ENCODE measurements at regions not wholly inside any gene's neighbourhood (a gene's known extent, or its start where the extent isn't known, plus 50 kb on each side); places are given as distances from the start of the nearest gene placed in this dataset.

DNA sequence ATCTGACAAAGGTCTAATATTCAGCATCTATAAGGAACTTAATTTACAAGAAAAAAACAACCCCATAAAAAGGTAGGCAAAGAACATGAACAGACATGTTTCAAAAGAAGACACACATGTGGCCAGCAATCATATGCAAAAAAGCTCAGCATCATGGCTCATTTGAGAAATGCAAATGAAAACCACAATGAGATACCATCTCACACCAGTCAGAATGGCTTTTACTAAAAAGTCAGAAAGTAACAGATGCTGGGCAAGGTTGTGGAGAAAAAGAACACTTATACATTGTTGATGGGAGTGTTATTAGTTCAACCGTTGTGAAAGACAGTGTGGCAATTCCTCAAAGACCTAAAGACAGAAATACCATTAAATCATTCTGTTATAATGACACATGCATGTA lies 289.9 kb upstream of the MMS22L start:
- intact Hi-C loops (cut with micrococcal nuclease): no loop called here

DNA sequence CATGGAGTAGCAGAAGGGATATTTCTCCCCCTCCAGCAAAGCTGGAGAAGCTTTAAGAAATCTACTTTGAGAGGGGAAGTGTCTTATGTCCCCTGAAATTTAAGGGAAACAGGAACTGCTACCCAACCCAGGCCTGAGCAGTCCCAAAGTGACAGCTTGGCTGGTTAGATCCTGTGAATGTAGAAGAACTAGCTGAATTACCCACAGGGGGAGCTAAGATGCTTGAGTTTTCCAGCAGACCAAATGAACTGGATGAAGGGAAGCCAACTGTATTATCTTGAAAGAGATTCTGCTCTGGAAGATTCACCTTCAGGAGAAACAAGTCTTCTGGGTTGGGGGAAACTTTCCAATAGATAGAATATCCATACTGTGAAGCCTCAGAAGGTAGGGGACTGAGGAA lies 303.3 kb upstream of the MMS22L start:
- intact Hi-C loops (cut with micrococcal nuclease): no loop called here

DNA sequence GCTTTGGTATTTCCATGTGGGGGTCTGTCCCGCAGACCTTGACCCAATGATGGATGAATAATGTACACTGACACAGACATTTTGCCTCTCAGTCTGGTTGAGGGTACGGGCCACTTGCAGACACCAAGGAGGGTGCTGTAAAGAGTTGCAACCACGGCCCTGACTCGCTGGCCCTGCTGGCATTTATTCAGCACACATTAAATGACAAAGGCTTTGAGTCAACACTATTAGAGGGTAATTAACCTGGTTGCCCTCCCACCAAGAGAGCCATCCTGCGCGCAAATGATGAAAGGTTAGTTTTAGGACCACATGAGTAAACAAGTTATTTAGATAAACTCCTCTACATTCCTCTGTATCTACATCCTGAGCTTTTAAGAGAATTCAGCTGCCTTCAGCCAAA lies 308.9 kb upstream of the MMS22L start:
- intact Hi-C loops (cut with micrococcal nuclease): no loop called here

GRCh38 chr6:97594844-97595243 lies 311.8 kb upstream of the MMS22L start:
- intact Hi-C loops (cut with micrococcal nuclease): no loop called here

DNA sequence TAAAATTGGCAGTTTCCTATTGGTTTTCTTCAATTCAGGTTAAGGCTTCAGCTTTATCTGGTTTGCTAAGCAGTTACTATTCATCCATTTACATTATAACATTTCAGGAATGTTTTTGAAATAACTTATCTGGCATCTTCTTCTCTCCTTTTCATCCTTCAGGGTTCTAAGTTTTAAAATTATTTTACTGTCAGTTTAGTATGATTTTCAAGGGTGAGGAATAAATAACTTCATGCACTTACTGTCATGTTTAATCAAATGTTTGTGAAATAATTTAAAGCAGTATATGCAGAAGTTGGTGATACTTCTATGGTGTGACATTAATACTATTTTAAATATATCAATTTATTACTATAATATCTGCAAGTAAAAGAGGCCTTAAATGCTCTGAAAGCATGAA lies 338.1 kb upstream of the MMS22L start:
- intact Hi-C loops (cut with micrococcal nuclease): no loop called here

DNA sequence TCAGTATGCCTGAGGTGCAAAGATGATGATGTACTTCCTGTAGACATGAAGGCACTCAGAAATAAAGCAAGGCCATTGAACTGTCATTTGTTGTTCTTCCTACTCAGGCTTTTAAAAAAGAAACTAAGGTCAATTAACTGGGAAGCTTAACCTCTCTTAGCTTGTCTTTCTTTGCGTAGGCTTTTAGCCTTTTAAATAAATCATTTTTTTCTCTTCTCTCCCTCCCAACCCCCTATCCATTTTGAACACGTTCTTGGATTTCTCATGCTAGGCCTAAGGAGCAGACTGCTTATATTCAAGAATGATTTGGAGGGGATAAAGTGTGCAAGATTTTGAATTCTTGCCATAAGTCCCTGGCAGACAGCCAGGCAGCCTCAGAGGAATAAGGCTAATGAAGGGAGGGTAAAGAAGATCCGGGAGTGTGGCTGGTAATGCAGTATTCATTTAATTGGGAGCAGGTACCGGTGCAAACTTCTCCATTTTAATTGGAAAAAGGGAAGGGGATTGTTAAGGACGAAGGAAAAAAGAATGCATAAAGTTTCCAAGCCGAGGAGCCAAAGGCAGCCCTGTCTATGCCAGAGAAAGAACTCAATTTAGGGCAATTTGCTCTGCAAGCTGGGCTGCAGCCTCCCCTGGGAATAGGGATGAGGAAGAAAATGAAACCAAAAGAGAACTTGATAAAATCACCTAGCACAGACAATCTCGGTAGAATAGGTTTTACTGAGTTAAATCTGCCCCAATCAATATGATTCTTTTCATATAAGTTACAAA lies 343.8 kb upstream of the MMS22L start:
- intact Hi-C loops (cut with micrococcal nuclease): no loop called here

- intact Hi-C loops (cut with micrococcal nuclease): no loop called here
Observed at GRCh38 chr6:97629180-97629579, 346.2 kb upstream of the MMS22L start.

DNA sequence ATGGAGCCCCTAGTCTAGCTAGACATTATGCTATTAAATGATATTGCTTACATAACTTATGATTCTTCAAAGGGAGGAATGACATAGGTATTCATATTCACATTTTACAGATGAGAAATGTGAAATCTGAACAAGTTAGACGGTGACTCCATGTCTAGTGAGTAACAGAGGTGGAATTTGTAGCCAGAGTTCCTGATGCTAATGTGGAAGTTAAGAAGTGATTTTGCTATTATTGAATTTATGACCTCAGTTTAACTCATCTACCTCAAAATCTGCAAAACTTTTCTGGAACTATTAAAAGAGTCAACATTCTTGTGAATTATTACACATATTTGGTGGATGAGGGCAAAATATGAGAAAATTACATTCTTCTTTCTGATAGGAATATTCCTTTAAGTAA lies 347.6 kb upstream of the MMS22L start:
- intact Hi-C loops (cut with micrococcal nuclease): no loop called here

DNA sequence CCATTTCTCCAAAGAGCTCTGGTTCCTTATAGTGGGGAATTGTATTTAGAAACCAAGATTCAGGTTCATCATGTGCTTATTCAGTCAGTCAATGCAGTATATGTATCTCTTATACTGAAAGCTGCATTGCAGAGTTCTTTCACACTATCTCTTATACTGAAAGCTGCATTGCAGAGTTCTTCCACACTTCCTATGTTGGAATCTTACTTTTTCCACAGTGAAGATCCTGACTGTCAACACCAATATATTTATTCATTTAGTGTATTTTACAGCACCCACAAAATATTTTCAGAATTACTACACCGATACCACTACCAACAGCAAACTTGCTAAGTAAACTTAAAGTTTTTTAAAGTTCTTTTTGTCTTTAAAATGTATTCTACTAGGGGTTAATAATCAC lies 349.3 kb upstream of the MMS22L start:
- intact Hi-C loops (cut with micrococcal nuclease): no loop called here

- intact Hi-C loops (cut with micrococcal nuclease): no loop called here
Observed at GRCh38 chr6:97639702-97640101, 356.7 kb upstream of the MMS22L start.

GRCh38 chr6:97644353-97644752 lies 361.3 kb upstream of the MMS22L start:
- intact Hi-C loops (cut with micrococcal nuclease): no loop called here

- intact Hi-C loops (cut with micrococcal nuclease): no loop called here
Observed at GRCh38 chr6:97645757-97646156, 362.7 kb upstream of the MMS22L start.

GRCh38 chr6:97653076-97653475 lies 370.1 kb upstream of the MMS22L start:
- intact Hi-C loops (cut with micrococcal nuclease): no loop called here

DNA sequence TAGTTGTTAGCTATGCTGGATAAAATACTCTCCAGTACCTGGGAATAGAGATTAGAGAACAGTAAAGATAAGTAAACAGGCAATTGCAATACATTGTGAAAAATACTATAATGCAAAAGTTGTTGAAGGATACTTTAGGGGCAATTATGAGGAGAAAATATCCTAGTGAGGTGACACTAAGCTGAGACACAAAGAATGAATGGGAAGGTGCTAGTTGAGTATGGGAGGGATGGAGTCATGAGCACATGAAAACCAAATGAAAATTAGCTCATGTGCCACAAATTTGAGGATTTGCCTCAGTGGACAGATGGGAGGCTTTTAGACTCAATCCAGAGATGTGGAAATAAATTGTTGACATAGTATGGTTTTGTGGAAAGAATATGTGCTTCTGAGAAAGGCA lies 370.5 kb upstream of the MMS22L start:
- intact Hi-C loops (cut with micrococcal nuclease): no loop called here

- intact Hi-C loops (cut with micrococcal nuclease): no loop called here
Observed at GRCh38 chr6:97654674-97655073, 371.7 kb upstream of the MMS22L start.

DNA sequence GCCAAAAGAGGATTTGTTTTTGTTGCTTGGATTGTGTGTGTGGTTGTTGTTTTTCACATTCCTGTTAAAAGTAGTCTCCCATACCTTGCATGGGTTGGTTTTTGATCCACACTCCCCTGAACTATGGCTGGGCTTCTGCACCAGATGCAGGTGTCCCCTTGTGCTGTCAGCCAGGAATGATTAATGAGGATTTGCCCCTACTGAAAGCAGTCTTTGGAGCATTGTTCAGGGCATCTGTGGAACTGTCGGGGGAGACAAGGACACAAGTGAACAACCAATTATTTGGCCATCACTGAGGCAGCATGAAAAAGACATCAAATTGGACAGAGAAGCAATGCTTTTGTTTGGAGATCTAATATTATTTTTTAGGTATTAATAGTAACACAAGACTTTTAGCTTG lies 373.2 kb upstream of the MMS22L start:
- intact Hi-C loops (cut with micrococcal nuclease): no loop called here

DNA sequence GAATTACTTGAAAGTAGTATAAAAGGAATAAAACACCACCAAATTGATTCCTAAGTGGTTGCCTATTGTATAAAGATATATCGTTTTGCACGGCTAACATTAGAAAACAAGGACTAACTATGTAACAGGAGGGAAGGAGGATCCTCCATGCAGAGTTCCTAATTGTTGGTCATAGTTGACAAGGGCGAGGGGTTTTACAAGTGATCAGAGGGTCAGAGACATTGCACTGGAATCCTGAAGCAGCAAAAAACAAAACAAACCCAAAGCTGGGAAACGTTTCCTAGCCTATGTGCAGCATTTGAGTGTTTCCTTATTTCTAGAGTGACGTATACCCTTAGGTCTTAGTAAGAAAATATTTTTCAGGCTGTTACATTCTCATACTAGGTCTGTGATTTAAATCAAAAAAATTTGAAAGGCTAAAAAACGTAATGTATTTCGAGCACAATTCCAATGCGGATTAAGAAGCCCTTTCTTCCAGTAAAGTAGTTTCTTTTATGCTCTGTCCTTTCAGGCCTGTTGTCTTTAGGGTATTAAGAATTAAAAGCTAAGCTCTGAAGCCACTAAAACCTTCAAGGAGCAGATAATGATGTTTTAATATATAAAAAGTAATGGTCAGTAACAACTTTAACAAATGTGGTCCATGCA lies 373.8 kb upstream of the MMS22L start:
- intact Hi-C loops (cut with micrococcal nuclease): no loop called here

DNA sequence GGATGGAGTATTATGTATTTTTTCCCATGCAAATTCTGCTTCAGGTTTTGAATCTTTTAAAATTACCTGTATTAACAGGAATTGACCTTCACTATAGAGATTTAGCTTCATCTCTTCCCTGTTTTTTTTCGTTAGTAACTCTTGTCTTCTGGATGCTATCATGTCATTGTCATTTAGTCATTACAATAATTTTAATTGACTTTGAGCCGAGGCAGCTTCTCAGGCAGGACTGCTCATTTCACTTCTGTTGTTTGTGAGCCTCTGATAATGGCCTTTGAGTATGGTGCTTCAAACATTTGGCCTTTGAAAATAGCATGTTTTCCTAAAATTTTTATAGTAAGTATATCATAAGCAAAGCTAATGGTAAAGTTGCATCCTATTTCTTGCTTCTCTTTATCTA lies 375.1 kb upstream of the MMS22L start:
- intact Hi-C loops (cut with micrococcal nuclease): no loop called here

DNA sequence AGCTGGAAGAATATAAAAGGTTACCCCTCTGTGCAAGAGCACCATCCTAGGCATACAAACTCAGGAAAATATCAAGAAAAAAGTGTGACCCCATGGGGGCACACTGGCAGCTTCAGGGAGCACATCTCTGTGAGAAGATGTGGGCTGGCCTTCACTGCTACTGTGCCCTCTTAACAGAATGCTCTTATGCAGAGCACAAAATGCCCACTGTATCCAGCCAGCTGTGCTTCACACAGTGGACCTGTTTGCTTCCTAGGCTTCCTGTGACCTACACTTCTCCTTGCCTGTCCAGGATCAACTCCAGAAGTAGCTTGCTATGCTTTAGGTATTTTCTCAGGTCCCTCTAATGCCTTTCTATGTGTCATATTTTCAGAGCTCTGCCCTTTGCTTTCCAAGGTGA lies 380.2 kb upstream of the MMS22L start:
- intact Hi-C loops (cut with micrococcal nuclease): no loop called here

GRCh38 chr6:97665446-97665845 lies 382.4 kb upstream of the MMS22L start:
- intact Hi-C loops (cut with micrococcal nuclease): no loop called here

DNA sequence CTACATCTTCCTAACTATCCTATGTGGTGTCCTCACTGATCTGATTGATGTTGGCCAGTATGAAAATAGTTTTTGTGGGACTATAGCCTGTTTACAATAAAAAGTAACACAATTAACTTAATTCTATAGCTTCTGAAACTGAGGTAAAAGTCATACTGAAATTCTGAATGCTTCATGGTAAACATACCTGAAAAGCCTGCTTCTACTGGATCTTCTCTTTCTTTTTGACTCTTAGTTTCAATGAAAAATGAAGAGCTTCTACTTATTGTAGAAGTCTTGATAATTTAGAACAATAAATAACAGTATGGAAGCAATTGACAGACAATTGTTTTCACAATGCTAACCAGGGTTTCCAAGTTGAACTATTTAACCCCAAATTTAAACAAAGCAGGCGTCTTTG lies 383.9 kb upstream of the MMS22L start:
- intact Hi-C loops (cut with micrococcal nuclease): no loop called here

GRCh38 chr6:97668716-97669115 lies 385.7 kb upstream of the MMS22L start:
- intact Hi-C loops (cut with micrococcal nuclease): no loop called here

Data from T-helper 2 cell treated with Interferon-gamma antibody and Interleukin-4, amounts not matched to agents 100 ng/mL and 5 ng/mL, for 36 hours (primary cell).